A673 (cell line): ENCODE measurements at regions not wholly inside any gene's neighbourhood (a gene's known extent, or its start where the extent isn't known, plus 50 kb on each side); places are given as distances from the start of the nearest gene placed in this dataset.

Experiments
- EZH2 ChIP-seq: fragments of 200-600 bp; sonication (generic); IDR thresholded peaks from 2 replicates; pipeline ENCODE4 v1.6.1; 2017; ENCODE audit warnings: borderline replicate concordance, low read depth, mild to moderate bottlenecking, mixed read lengths, antibody characterized with exemption, low read length; ENCODE audit not compliant: poor library complexity, severe bottlenecking
- TF ChIP-seq, protein P1 (sequence below): fragments of 300-800, 200-600 bp; sonication (generic); conservative IDR thresholded peaks from 2 replicates; pipeline ENCODE4 v1.5.1; 2017; ENCODE audit warnings: low read depth, mild to moderate bottlenecking, antibody characterized with exemption, low read length, moderate library complexity, mixed read lengths

DNA sequence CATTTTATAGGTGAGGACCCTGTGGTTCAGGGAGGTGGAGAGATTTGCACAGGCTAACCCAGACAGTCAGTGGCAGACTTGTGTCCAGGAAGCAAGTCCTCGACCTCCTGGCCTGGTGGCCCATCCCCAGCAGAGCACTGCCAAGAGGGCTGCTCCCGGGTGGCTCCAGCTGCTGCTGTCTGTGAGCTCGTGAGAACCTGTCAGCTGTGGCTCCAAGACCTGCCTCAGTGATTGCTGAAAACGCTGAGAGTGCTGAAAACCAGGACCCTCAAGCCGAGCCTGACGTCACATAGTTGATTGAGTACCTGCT lies 74.2 kb downstream of the RTL9 start:
- TF ChIP-seq, protein P1, sequence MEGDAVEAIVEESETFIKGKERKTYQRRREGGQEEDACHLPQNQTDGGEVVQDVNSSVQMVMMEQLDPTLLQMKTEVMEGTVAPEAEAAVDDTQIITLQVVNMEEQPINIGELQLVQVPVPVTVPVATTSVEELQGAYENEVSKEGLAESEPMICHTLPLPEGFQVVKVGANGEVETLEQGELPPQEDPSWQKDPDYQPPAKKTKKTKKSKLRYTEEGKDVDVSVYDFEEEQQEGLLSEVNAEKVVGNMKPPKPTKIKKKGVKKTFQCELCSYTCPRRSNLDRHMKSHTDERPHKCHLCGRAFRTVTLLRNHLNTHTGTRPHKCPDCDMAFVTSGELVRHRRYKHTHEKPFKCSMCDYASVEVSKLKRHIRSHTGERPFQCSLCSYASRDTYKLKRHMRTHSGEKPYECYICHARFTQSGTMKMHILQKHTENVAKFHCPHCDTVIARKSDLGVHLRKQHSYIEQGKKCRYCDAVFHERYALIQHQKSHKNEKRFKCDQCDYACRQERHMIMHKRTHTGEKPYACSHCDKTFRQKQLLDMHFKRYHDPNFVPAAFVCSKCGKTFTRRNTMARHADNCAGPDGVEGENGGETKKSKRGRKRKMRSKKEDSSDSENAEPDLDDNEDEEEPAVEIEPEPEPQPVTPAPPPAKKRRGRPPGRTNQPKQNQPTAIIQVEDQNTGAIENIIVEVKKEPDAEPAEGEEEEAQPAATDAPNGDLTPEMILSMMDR = no peak
- TF ChIP-seq EZH2 = no peak
